GM18519 (cell line): ENCODE measurements at regions not wholly inside any gene's neighbourhood (a gene's known extent, or its start where the extent isn't known, plus 50 kb on each side); places are given as distances from the start of the nearest gene placed in this dataset.

Experiments used
- ATAC-seq: cut with Tn5 transposase; IDR thresholded peaks from one replicate; pipeline ENCODE4 v1.9.1; 2021; ENCODE audit warnings: mild to moderate bottlenecking, moderate library complexity; ENCODE audit not compliant: unreplicated experiment, low FRiP score

- no peak for ATAC-seq
Measured at GRCh38 chr6:56692523-56693245, 50.0 kb upstream of the DST start.
